Astrocyte (in vitro differentiated cells and primary cell): ENCODE measurements at regions not wholly inside any gene's neighbourhood (a gene's known extent, or its start where the extent isn't known, plus 50 kb on each side); places are given as distances from the start of the nearest gene placed in this dataset.

Experiments
- CTCF ChIP-seq: IDR thresholded peaks from 2 replicates; pipeline ENCODE4 v1.5.1; 2011; ENCODE audit warnings: low read depth, mild to moderate bottlenecking, inconsistent platforms, low read length, moderate library complexity; ENCODE audit not compliant: insufficient read depth
- EZH2 ChIP-seq: IDR thresholded peaks from 2 replicates; pipeline ENCODE4 v1.6.1; 2012; ENCODE audit warnings: mild to moderate bottlenecking, low read length, inconsistent platforms; ENCODE audit not compliant: insufficient read depth

- TF ChIP-seq CTCF (no peak), EZH2 (no peak)
Observed at GRCh38 chr5:1652873-1653697, 129.3 kb upstream of the LPCAT1 start.
